COR-L47 (cell line): ENCODE measurements at regions not wholly inside any gene's neighbourhood (a gene's known extent, or its start where the extent isn't known, plus 50 kb on each side); places are given as distances from the start of the nearest gene placed in this dataset.

Experiments used
- DNase-seq: peaks from one replicate; lab custom pipeline; 2025; lab: John Stamatoyannopoulos, UW

GRCh38 chr4:10334506-10335028 is 122.7 kb downstream of the ZNF518B start:
- no peak for DNase-seq

- no peak for DNase-seq
Observed at GRCh38 chr4:10333942-10334341, 123.3 kb downstream of the ZNF518B start.

GRCh38 chr4:10326075-10326474 is 131.2 kb downstream of the ZNF518B start:
- DNase-seq: no peak

GRCh38 chr4:10321931-10322330 is 135.3 kb downstream of the ZNF518B start:
- no peak for DNase-seq

GRCh38 chr4:10320130-10320529 is 137.1 kb downstream of the ZNF518B start:
- no peak for DNase-seq

GRCh38 chr4:10317345-10317744 is 139.9 kb downstream of the ZNF518B start:
- DNase-seq: no peak

GRCh38 chr4:10316851-10317250 is 140.4 kb downstream of the ZNF518B start:
- no peak for DNase-seq

- DNase-seq: no peak
Observed at GRCh38 chr4:10315638-10316037, 141.6 kb downstream of the ZNF518B start.

- no peak for DNase-seq
Observed at GRCh38 chr4:10312568-10312967, 144.7 kb downstream of the ZNF518B start.

- DNase-seq: no peak
Observed at GRCh38 chr4:10311939-10312338, 145.3 kb downstream of the ZNF518B start.

- DNase-seq: no peak
Observed at GRCh38 chr4:10305816-10306215, 151.4 kb downstream of the ZNF518B start.

GRCh38 chr4:10303291-10303690 is 153.9 kb downstream of the ZNF518B start:
- no peak for DNase-seq

- no peak for DNase-seq
Observed at GRCh38 chr4:10302096-10302495, 155.1 kb downstream of the ZNF518B start.

GRCh38 chr4:10299601-10300000 is 157.6 kb downstream of the ZNF518B start:
- no peak for DNase-seq

GRCh38 chr4:10298681-10299080 is 158.5 kb downstream of the ZNF518B start:
- no peak for DNase-seq

- no peak for DNase-seq
Observed at GRCh38 chr4:10296730-10297129, 160.5 kb downstream of the ZNF518B start.

GRCh38 chr4:10295301-10295700 is 161.9 kb downstream of the ZNF518B start:
- DNase-seq: no peak

- DNase-seq: no peak
Observed at GRCh38 chr4:10289538-10289906, 167.7 kb downstream of the ZNF518B start.

- no peak for DNase-seq
Observed at GRCh38 chr4:10288830-10289537, 168.2 kb downstream of the ZNF518B start.

GRCh38 chr4:10285028-10285427 is 168.4 kb upstream of the WDR1 start:
- no peak for DNase-seq

- DNase-seq: no peak
Observed at GRCh38 chr4:10283761-10284160, 167.2 kb upstream of the WDR1 start.

GRCh38 chr4:10281996-10282395 is 165.4 kb upstream of the WDR1 start:
- no peak for DNase-seq

GRCh38 chr4:10279261-10279660 is 162.7 kb upstream of the WDR1 start:
- DNase-seq: no peak

GRCh38 chr4:10278071-10278470 is 161.5 kb upstream of the WDR1 start:
- DNase-seq: no peak
